IPS-18a (cell line): ENCODE measurements at regions not wholly inside any gene's neighbourhood (a gene's known extent, or its start where the extent isn't known, plus 50 kb on each side); places are given as distances from the start of the nearest gene placed in this dataset.

Experiments
- H3K27ac ChIP-seq: one replicate; pipeline ENCODE4 v1.5.1; 2013; ENCODE audit warnings: low read length
- H3K27me3 ChIP-seq: one replicate; pipeline ENCODE4 v1.6.1; 2013; ENCODE audit warnings: mild to moderate bottlenecking, low read length; ENCODE audit not compliant: control insufficient read depth, insufficient read depth
- H3K36me3 ChIP-seq: one replicate; pipeline ENCODE4 v1.6.1; 2013; ENCODE audit warnings: low read depth, low read length; ENCODE audit not compliant: control insufficient read depth
- H3K4me1 ChIP-seq: one replicate; pipeline ENCODE4 v1.6.1; 2013; ENCODE audit warnings: low read depth, low read length; ENCODE audit not compliant: control insufficient read depth
- H3K4me3 ChIP-seq: one replicate; pipeline ENCODE4 v1.5.1; 2013; ENCODE audit warnings: low read length
- H3K9ac ChIP-seq: one replicate; pipeline ENCODE4 v1.6.1; 2013; ENCODE audit warnings: mild to moderate bottlenecking, low read length, moderate library complexity
- H3K9me3 ChIP-seq: one replicate; pipeline ENCODE4 v1.6.1; 2013; ENCODE audit warnings: low read depth, low read length; ENCODE audit not compliant: control insufficient read depth

GRCh38 chr14:36408388-36408787 is 88.0 kb upstream of the MBIP start:
- Histone ChIP-seq H3K9ac (no peak overlapping the region), H3K36me3 (no peaks in the 10 kb centered on the region), H3K27me3 (no peaks in the 10 kb centered on the region), H3K4me1 (no peaks in the 10 kb centered on the region), H3K9me3 (no peaks in the 10 kb centered on the region), H3K27ac (no peak overlapping the region), H3K4me3 (no peak overlapping the region)

- Histone ChIP-seq H3K36me3 (no peaks in the 10 kb centered on the region), H3K27ac (no peak overlapping the region), H3K9me3 (no peaks in the 10 kb centered on the region), H3K9ac (no peak overlapping the region), H3K4me3 (no peak overlapping the region), H3K27me3 (no peaks in the 10 kb centered on the region), H3K4me1 (no peaks in the 10 kb centered on the region)
Measured at GRCh38 chr14:36405589-36406274, 85.3 kb upstream of the MBIP start.

GRCh38 chr14:36402867-36403266 is 82.4 kb upstream of the MBIP start:
- Histone ChIP-seq H3K9ac (no peak overlapping the region), H3K27ac (no peak overlapping the region), H3K4me1 (no peaks in the 10 kb centered on the region), H3K36me3 (no peaks in the 10 kb centered on the region), H3K27me3 (no peaks in the 10 kb centered on the region), H3K4me3 (no peak overlapping the region), H3K9me3 (no peaks in the 10 kb centered on the region)

- H3K9me3 ChIP-seq: no peaks in the 10 kb centered on the region
- H3K27me3 ChIP-seq: no peaks in the 10 kb centered on the region
- H3K4me3 ChIP-seq: no peak overlapping the region
- H3K9ac ChIP-seq: no peak overlapping the region
- H3K36me3 ChIP-seq: no peaks in the 10 kb centered on the region
- H3K4me1 ChIP-seq: no peaks in the 10 kb centered on the region
- no peak overlapping the region for H3K27ac ChIP-seq
Measured at GRCh38 chr14:36398463-36399291, 78.2 kb upstream of the MBIP start.

GRCh38 chr14:36397357-36397756 is 76.9 kb upstream of the MBIP start:
- no peaks in the 10 kb centered on the region for H3K27me3 ChIP-seq
- H3K4me1 ChIP-seq: no peaks in the 10 kb centered on the region
- no peaks in the 10 kb centered on the region for H3K9me3 ChIP-seq
- no peak overlapping the region for H3K27ac ChIP-seq
- no peak overlapping the region for H3K9ac ChIP-seq
- no peak overlapping the region for H3K4me3 ChIP-seq
- H3K36me3 ChIP-seq: no peaks in the 10 kb centered on the region

- Histone ChIP-seq H3K9me3 (no peaks in the 10 kb centered on the region), H3K9ac (no peak overlapping the region), H3K4me1 (no peaks in the 10 kb centered on the region), H3K36me3 (no peaks in the 10 kb centered on the region), H3K27ac (no peak overlapping the region), H3K27me3 (no peaks in the 10 kb centered on the region), H3K4me3 (no peak overlapping the region)
Measured at GRCh38 chr14:36396798-36397197, 76.4 kb upstream of the MBIP start.

GRCh38 chr14:36394593-36394992 is 74.2 kb upstream of the MBIP start:
- H3K4me1 ChIP-seq: no peaks in the 10 kb centered on the region
- no peak overlapping the region for H3K9ac ChIP-seq
- H3K4me3 ChIP-seq: no peak overlapping the region
- no peaks in the 10 kb centered on the region for H3K27me3 ChIP-seq
- H3K9me3 ChIP-seq: no peaks in the 10 kb centered on the region
- H3K27ac ChIP-seq: no peak overlapping the region
- H3K36me3 ChIP-seq: no peaks in the 10 kb centered on the region

GRCh38 chr14:36390718-36391117 is 70.3 kb upstream of the MBIP start:
- no peaks in the 10 kb centered on the region for H3K36me3 ChIP-seq
- H3K27ac ChIP-seq: no peak overlapping the region
- no peaks in the 10 kb centered on the region for H3K4me1 ChIP-seq
- no peak overlapping the region for H3K4me3 ChIP-seq
- H3K9ac ChIP-seq: no peak overlapping the region
- H3K9me3 ChIP-seq: no peaks in the 10 kb centered on the region
- no peaks in the 10 kb centered on the region for H3K27me3 ChIP-seq

- no peaks in the 10 kb centered on the region for H3K9me3 ChIP-seq
- no peak overlapping the region for H3K27ac ChIP-seq
- no peaks in the 10 kb centered on the region for H3K27me3 ChIP-seq
- H3K4me1 ChIP-seq: no peaks in the 10 kb centered on the region
- no peak overlapping the region for H3K9ac ChIP-seq
- H3K4me3 ChIP-seq: no peak overlapping the region
- no peaks in the 10 kb centered on the region for H3K36me3 ChIP-seq
Measured at GRCh38 chr14:36383767-36384431, 63.5 kb upstream of the MBIP start.

- no peaks in the 10 kb centered on the region for H3K36me3 ChIP-seq
- H3K4me3 ChIP-seq: no peak overlapping the region
- no peaks in the 10 kb centered on the region for H3K4me1 ChIP-seq
- no peaks in the 10 kb centered on the region for H3K9me3 ChIP-seq
- no peak overlapping the region for H3K9ac ChIP-seq
- H3K27ac ChIP-seq: no peak overlapping the region
- no peaks in the 10 kb centered on the region for H3K27me3 ChIP-seq
Measured at GRCh38 chr14:36373982-36374673, 53.7 kb upstream of the MBIP start.
